Peyer's patch (tissue), 4 donors: ENCODE measurements at regions not wholly inside any gene's neighbourhood (a gene's known extent, or its start where the extent isn't known, plus 50 kb on each side); places are given as distances from the start of the nearest gene placed in this dataset.

Experiments used
- CTCF ChIP-seq, 6 experiments: fragments of 450-650 bp in 4 of 6; fragments of 200-600 bp in 2 of 6; sonication (generic) in 1 of 6; IDR thresholded peaks; one replicate each; pipeline ENCODE4 v1.5.1; 2017 to 2019; ENCODE audit warnings: antibody characterized with exemption in 6 of 6, mild to moderate bottlenecking in 3 of 6, moderate library complexity in 1 of 6
- POLR2A ChIP-seq, 2 donors: fragments of 450-650 bp; IDR thresholded peaks; one replicate each; pipeline ENCODE4 v1.5.1; 2017; ENCODE audit warnings: antibody characterized with exemption in 2 of 2, mild to moderate bottlenecking in 2 of 2, moderate library complexity in 2 of 2

DNA sequence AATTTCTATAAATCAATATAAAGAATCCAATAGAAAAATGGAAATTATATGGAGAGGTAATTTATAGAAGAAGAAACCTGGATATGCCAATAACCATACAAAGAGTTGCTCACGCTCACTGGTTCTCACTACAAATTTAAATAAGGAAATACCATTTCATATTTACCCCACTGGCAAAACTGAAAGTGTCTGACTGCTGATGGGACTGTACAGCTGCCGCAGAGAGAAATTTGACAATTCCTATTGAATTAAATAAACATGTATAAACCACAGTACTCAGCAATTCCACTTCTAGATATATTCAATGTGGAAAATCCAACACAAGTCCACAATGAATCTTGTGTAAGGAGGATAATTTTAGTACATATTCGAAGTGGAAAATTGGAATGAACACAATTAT, 830.4 kb upstream of the GRAMD2B start:
- TF ChIP-seq POLR2A (IDR thresholded peaks at IDR 0.05) (no peak), CTCF (IDR thresholded peaks at IDR 0.05) (no peak)
